HepG2 (cell line): ENCODE measurements at regions not wholly inside any gene's neighbourhood (a gene's known extent, or its start where the extent isn't known, plus 50 kb on each side); places are given as distances from the start of the nearest gene placed in this dataset.

Experiments
- ATAC-seq: fragments of 200-7000 bp; cut with Tn5 transposase; 3 replicates; pipeline ENCODE4 v1.9.1; 2020; ENCODE audit warnings: mild to moderate bottlenecking, moderate library complexity
- BruUV-seq: library from RNA; stranded (reverse); fragments of 400-500 nt; replicated peaks from 2 replicates; lab custom pipeline; 2021; lab: Mats Ljungman, UMichigan
- CTCF ChIA-PET: fragments of 300-600 bp; formaldehyde crosslinking; extraction: SDS; loops from one replicate; lab custom pipeline; 2021; ENCODE audit warnings: low total read pairs, inconsistent platforms, low intra/inter-chr PET ratio; lab: Yijun Ruan, JAX
- POLR2A ChIA-PET: fragments of 350-600 bp; sonication (Branson Sonifier 250); formaldehyde crosslinking; loops from one replicate; lab custom pipeline; 2020; ENCODE audit warnings: antibody characterized with exemption, inconsistent platforms; lab: Yijun Ruan, JAX
- DNase-seq: peaks from one replicate; pipeline ENCODE4 v3.0.0-alpha.2; 2015; ENCODE audit warnings: low spot score
- FAIRE-seq: peaks from 3 replicates; lab custom pipeline; 2011; peaks lifted over from hg19 to GRCh38; lab: Jason Lieb, UNC
- H2AFZ ChIP-seq: one replicate; pipeline ENCODE4 v1.6.1; 2011; ENCODE audit warnings: low read length, inconsistent platforms
- H3K27ac ChIP-seq: fragments of 300-600 bp; 3 replicates; pipeline ENCODE4 v1.8.0; 2011; ENCODE audit warnings: mixed run types, mild to moderate bottlenecking, mixed read lengths, low read length, inconsistent platforms; ENCODE audit not compliant: insufficient read depth; ENCODE audit errors: extremely low read length
- H3K27me3 ChIP-seq, 2 experiments: fragments of 200-600 bp in 1 of 2; 2 replicates in 1 of 2; 3 replicates in 1 of 2; pipeline versions ENCODE4 v1.6.0 to v1.8.0; 2011; ENCODE audit warnings: low read length in 2 of 2, mild to moderate bottlenecking in 2 of 2, moderate library complexity in 2 of 2, inconsistent platforms in 1 of 2; ENCODE audit not compliant: insufficient read depth in 2 of 2, control insufficient read depth in 1 of 2
- H3K36me3 ChIP-seq, 2 experiments: fragments of 200-600 bp in 1 of 2; replicated peaks in 1 of 2; 2 replicates in 1 of 2; 3 replicates in 1 of 2; pipeline versions ENCODE4 v1.5.1 to v1.8.0; 2011; ENCODE audit warnings: low read length in 2 of 2, inconsistent platforms in 1 of 2; ENCODE audit not compliant: insufficient read depth in 2 of 2, control insufficient read depth in 1 of 2
- H3K4me1 ChIP-seq: 2 replicates; pipeline ENCODE4 v1.5.1; 2012; ENCODE audit warnings: low read length, inconsistent platforms; ENCODE audit not compliant: insufficient read depth
- H3K4me2 ChIP-seq: 2 replicates; pipeline ENCODE4 v1.6.0; 2011; ENCODE audit warnings: low read depth, low read length, inconsistent platforms
- H3K4me3 ChIP-seq, 3 experiments: fragments of 200-600 bp in 1 of 3; sonication (generic), shearing (Covaris generic) in 1 of 3; replicated peaks in 1 of 3; 2 replicates each; pipeline ENCODE4 v1.5.1; 2011 to 2016; ENCODE audit warnings: low read length in 3 of 3, inconsistent platforms in 2 of 3, low read depth in 2 of 3, mild to moderate bottlenecking in 2 of 3, control low read depth in 1 of 3, mixed read lengths in 1 of 3; ENCODE audit not compliant: insufficient read depth in 1 of 3
- H3K79me2 ChIP-seq: one replicate; pipeline ENCODE4 v1.6.1; 2011; ENCODE audit warnings: low read length, inconsistent platforms; ENCODE audit not compliant: insufficient read depth
- H3K9ac ChIP-seq: 2 replicates; pipeline ENCODE4 v1.6.0; 2011; ENCODE audit warnings: mild to moderate bottlenecking, low read depth, low read length, inconsistent platforms; ENCODE audit not compliant: insufficient read depth
- H3K9me3 ChIP-seq: 2 replicates; pipeline ENCODE4 v1.5.1; 2012; ENCODE audit warnings: mild to moderate bottlenecking, low read length
- H4K20me1 ChIP-seq: 2 replicates; pipeline ENCODE4 v1.6.0; 2011; ENCODE audit warnings: inconsistent platforms, mild to moderate bottlenecking, low read length, moderate library complexity; ENCODE audit not compliant: insufficient read depth
- MIER3 ChIP-seq: IDR thresholded peaks from 2 replicates; pipeline ENCODE4 v1.6.1; 2016; ENCODE audit warnings: missing compliant biosample characterization, borderline replicate concordance
- MLLT10 ChIP-seq: sonication (generic); formaldehyde crosslinking; IDR thresholded peaks from 2 replicates; pipeline ENCODE4 v1.4.0; 2020; ENCODE audit warnings: missing genetic modification reagents
- PCBP1 ChIP-seq: fragments of 200-400 bp; formaldehyde crosslinking; IDR thresholded peaks from 2 replicates; pipeline ENCODE4 v1.6.1; 2017; ENCODE audit warnings: mild to moderate bottlenecking, low read depth, low read length, borderline replicate concordance
- ZFP36L2 ChIP-seq: sonication (generic); formaldehyde crosslinking; IDR thresholded peaks from 2 replicates; pipeline ENCODE4 v1.4.0; 2020; ENCODE audit warnings: missing genetic modification reagents
- WGBS: methylation state at CpG from one replicate; pipeline ENCODE4 v1.1.6; 2017; ENCODE audit warnings: low lambda C conversion rate; 5-methylcytosine and 5-hydroxymethylcytosine counted together
- in situ Hi-C: cut with HindIII; loops from 2 replicates; pipeline ENCODE4 v1.10.0; 2017; ENCODE audit warnings: low pct_unique_long_range_greater_than_20kb; ENCODE audit not compliant: extremely low pct_ligation_motif_present
- intact Hi-C: fragments of 100-400 bp; cut with micrococcal nuclease; formaldehyde crosslinking; loops from one replicate; pipeline ENCODE4 v1.10.0; 2022; ENCODE audit not compliant: unreplicated experiment
- TF ChIP-seq, protein P1 (sequence below): sonication (generic); formaldehyde crosslinking; IDR thresholded peaks from one replicate; pipeline ENCODE4 v1.5.1; 2020; ENCODE audit warnings: mild to moderate bottlenecking, missing genetic modification reagents; ENCODE audit errors: not compliant biosample characterization

DNA sequence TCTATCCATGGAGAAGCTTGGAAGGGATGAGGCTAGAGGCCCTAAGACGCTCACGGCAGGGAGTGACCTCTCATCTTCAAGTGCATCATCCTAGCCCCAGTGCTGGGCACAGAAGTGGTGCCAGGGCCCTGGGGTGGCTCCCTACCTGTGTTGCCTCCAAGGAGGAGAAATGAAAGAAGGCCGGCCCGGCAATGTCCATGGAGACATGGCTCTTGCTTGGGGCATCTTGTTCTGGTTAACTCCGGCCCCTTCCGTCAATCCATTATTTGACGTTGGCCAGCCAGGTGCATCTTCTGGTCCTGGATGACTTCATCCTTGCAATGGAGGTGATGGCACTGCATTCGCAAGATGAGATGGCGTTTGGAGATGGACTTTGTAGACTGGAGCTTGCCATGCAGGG, 83.2 kb upstream of the ALDH1L1 start:
- Histone ChIP-seq H3K9ac (no peak overlapping the region), H2AFZ (no peak overlapping the region), H3K9me3 (no peaks in the 10 kb centered on the region), H3K36me3 (no peaks in the 10 kb centered on the region), H3K4me1 (peaks cover 67% of the 10 kb centered on the region), H3K27ac (no peak overlapping the region), H3K79me2 (no peaks in the 10 kb centered on the region), H4K20me1 (no peaks in the 10 kb centered on the region), H3K4me2 (no peak overlapping the region), H3K4me3 (no peak overlapping the region), H3K27me3 (no peaks in the 10 kb centered on the region)
- in situ Hi-C loops (no loop called here), intact Hi-C loops (no loop called here)
- TF ChIP-seq, protein P1, sequence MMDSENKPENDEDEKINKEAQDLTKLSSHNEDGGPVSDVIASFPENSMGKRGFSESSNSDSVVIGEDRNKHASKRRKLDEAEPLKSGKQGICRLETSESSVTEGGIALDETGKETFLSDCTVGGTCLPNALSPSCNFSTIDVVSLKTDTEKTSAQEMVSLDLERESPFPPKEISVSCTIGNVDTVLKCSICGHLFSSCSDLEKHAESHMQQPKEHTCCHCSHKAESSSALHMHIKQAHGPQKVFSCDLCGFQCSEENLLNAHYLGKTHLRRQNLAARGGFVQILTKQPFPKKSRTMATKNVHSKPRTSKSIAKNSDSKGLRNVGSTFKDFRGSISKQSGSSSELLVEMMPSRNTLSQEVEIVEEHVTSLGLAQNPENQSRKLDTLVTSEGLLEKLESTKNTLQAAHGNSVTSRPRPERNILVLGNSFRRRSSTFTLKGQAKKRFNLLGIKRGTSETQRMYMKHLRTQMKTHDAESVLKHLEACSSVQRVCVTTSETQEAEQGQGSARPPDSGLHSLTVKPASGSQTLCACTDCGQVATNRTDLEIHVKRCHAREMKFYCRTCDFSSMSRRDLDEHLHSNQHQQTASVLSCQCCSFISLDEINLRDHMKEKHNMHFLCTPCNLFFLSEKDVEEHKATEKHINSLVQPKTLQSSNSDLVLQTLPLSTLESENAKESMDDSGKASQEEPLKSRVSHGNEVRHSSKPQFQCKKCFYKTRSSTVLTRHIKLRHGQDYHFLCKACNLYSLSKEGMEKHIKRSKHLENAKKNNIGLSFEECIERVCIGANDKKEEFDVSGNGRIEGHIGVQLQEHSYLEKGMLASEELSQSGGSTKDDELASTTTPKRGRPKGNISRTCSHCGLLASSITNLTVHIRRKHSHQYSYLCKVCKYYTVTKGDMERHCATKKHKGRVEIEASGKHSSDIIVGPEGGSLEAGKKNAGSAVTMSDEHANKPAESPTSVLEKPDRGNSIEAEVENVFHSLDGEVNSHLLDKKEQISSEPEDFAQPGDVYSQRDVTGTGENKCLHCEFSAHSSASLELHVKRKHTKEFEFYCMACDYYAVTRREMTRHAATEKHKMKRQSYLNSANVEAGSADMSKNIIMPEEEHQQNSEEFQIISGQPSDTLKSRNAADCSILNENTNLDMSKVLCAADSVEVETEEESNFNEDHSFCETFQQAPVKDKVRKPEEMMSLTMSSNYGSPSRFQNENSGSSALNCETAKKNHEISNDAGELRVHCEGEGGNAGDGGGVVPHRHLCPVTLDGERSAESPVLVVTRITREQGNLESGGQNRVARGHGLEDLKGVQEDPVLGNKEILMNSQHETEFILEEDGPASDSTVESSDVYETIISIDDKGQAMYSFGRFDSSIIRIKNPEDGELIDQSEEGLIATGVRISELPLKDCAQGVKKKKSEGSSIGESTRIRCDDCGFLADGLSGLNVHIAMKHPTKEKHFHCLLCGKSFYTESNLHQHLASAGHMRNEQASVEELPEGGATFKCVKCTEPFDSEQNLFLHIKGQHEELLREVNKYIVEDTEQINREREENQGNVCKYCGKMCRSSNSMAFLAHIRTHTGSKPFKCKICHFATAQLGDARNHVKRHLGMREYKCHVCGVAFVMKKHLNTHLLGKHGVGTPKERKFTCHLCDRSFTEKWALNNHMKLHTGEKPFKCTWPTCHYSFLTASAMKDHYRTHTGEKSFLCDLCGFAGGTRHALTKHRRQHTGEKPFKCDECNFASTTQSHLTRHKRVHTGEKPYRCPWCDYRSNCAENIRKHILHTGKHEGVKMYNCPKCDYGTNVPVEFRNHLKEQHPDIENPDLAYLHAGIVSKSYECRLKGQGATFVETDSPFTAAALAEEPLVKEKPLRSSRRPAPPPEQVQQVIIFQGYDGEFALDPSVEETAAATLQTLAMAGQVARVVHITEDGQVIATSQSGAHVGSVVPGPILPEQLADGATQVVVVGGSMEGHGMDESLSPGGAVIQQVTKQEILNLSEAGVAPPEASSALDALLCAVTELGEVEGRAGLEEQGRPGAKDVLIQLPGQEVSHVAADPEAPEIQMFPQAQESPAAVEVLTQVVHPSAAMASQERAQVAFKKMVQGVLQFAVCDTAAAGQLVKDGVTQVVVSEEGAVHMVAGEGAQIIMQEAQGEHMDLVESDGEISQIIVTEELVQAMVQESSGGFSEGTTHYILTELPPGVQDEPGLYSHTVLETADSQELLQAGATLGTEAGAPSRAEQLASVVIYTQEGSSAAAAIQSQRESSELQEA (CRISPR knock-in tag), result no peak
- TF ChIP-seq MLLT10 (CRISPR knock-in tag), result no peak
- TF ChIP-seq PCBP1, result no peak
- TF ChIP-seq ZFP36L2 (CRISPR knock-in tag), result no peak
- no peak for TF ChIP-seq MIER3 (CRISPR knock-in tag)
- POLR2A ChIA-PET, result no interaction called here
- DNase-seq (no peak), ATAC-seq (no peak), FAIRE-seq (no peak)
- BruUV-seq, result no TSS peak
- CTCF ChIA-PET, result no interaction called here
- 90% methylated on average over 7 of the region's 9 CpGs for WGBS
